K562 (cell line): ENCODE measurements at regions not wholly inside any gene's neighbourhood (a gene's known extent, or its start where the extent isn't known, plus 50 kb on each side); places are given as distances from the start of the nearest gene placed in this dataset.

ENCODE experiments used
- CHD2 ChIP-seq: IDR thresholded peaks from 2 replicates; pipeline ENCODE4 v1.6.1; 2011; ENCODE audit warnings: low read depth, low read length
- HLTF ChIP-seq: fragments of 450-650 bp; IDR thresholded peaks from 2 replicates; pipeline ENCODE4 v1.6.1; 2016
- HNRNPH1 ChIP-seq: fragments of 200-400 bp; formaldehyde crosslinking; optimal IDR thresholded peaks from 2 replicates; pipeline ENCODE3; 2017; ENCODE audit warnings: low read depth, mild to moderate bottlenecking, low read length, moderate library complexity
- LEF1 ChIP-seq: fragments of 450-650 bp; IDR thresholded peaks from 2 replicates; pipeline ENCODE4 v1.6.1; 2016; ENCODE audit warnings: mild to moderate bottlenecking
- MAFK ChIP-seq: IDR thresholded peaks from 2 replicates; pipeline ENCODE4 v1.6.1; 2011; ENCODE audit warnings: low read length, improper control_type of control experiment
- MAZ ChIP-seq, 2 experiments: fragments of 450-650 bp in 1 of 2; sonication (generic) in 1 of 2; formaldehyde crosslinking; IDR thresholded peaks in 1 of 2; conservative IDR thresholded peaks in 1 of 2; 2 replicates each; pipeline versions ENCODE4 v1.4.0 to v1.5.0; 2020; ENCODE audit warnings: mild to moderate bottlenecking in 1 of 2, missing genetic modification reagents in 1 of 2
- NFATC3 ChIP-seq: fragments of 450-650 bp; IDR thresholded peaks from 2 replicates; pipeline ENCODE4 v1.6.1; 2017; ENCODE audit warnings: mild to moderate bottlenecking
- RAD51 ChIP-seq: fragments of 450-650 bp; IDR thresholded peaks from 2 replicates; pipeline ENCODE4 v1.7.1; 2016; ENCODE audit warnings: low read depth, mild to moderate bottlenecking, borderline replicate concordance
- SIN3B ChIP-seq: fragments of 450-650 bp; IDR thresholded peaks from 2 replicates; pipeline ENCODE4 v1.6.1; 2017; ENCODE audit warnings: low read depth, mild to moderate bottlenecking, moderate library complexity
- SRF ChIP-seq, 2 experiments: fragments of 250-450, 450-650 bp in 1 of 2; sonication (Bioruptor Pico) in 1 of 2; sonication (generic) in 1 of 2; formaldehyde crosslinking; IDR thresholded peaks; 2 replicates each; pipeline versions ENCODE4 v1.5.0 to v1.5.1; 2020 to 2022; ENCODE audit warnings: mild to moderate bottlenecking in 1 of 2, missing genetic modification reagents in 1 of 2
- SUPT5H ChIP-seq: fragments of 450-650 bp; IDR thresholded peaks from 2 replicates; pipeline ENCODE4 v1.6.1; 2016
- ZC3H11A ChIP-seq: IDR thresholded peaks from 2 replicates; pipeline ENCODE4 v1.6.1; 2012; ENCODE audit warnings: low read depth, low read length, improper control_type of control experiment
- ZNF75A ChIP-seq: fragments of 450-650 bp; formaldehyde crosslinking; IDR thresholded peaks from 2 replicates; pipeline ENCODE4 v1.4.0; 2020; ENCODE audit warnings: mild to moderate bottlenecking
- TF ChIP-seq, protein P1 (sequence below): IDR thresholded peaks from 3 replicates; pipeline ENCODE4 v1.6.1; 2011; ENCODE audit warnings: borderline replicate concordance, mild to moderate bottlenecking, moderate library complexity; ENCODE audit not compliant: insufficient read length; ENCODE audit errors: extremely low read depth

DNA sequence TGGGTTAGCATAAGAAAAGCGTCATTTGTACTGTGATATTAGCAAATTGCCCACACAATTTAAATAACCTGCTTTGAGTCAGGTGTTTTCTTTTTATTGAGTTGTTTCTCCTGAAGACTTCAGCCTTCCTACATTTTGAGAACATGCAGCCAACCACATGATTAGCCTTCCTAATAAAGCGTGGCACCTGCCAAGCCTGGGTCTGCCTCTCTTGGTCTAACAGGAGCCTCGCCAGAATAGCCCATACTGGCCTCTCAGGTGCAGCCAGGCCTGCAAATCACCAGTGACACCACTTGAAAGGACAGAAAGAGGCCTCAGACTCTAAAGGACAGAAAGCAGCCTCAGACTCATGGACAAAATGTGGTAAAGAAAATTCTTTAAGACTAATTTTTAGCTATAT, 653.8 kb downstream of the BCL11A start (continued):
- no peak for TF ChIP-seq MAFK
- no peak for TF ChIP-seq NFATC3
- TF ChIP-seq SUPT5H: no peak
- no peak for TF ChIP-seq RAD51
- TF ChIP-seq SRF (CRISPR knock-in tag; IDR thresholded peaks at IDR 0.05): no peak
- TF ChIP-seq SIN3B: no peak
- no peak for TF ChIP-seq HNRNPH1
- TF ChIP-seq, protein P1, sequence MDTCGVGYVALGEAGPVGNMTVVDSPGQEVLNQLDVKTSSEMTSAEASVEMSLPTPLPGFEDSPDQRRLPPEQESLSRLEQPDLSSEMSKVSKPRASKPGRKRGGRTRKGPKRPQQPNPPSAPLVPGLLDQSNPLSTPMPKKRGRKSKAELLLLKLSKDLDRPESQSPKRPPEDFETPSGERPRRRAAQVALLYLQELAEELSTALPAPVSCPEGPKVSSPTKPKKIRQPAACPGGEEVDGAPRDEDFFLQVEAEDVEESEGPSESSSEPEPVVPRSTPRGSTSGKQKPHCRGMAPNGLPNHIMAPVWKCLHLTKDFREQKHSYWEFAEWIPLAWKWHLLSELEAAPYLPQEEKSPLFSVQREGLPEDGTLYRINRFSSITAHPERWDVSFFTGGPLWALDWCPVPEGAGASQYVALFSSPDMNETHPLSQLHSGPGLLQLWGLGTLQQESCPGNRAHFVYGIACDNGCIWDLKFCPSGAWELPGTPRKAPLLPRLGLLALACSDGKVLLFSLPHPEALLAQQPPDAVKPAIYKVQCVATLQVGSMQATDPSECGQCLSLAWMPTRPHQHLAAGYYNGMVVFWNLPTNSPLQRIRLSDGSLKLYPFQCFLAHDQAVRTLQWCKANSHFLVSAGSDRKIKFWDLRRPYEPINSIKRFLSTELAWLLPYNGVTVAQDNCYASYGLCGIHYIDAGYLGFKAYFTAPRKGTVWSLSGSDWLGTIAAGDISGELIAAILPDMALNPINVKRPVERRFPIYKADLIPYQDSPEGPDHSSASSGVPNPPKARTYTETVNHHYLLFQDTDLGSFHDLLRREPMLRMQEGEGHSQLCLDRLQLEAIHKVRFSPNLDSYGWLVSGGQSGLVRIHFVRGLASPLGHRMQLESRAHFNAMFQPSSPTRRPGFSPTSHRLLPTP: no peak
- no peak for TF ChIP-seq CHD2
- TF ChIP-seq LEF1: no peak
- no peak for TF ChIP-seq ZC3H11A
- no peak for TF ChIP-seq ZNF75A (CRISPR knock-in tag)
- TF ChIP-seq HLTF: no peak
- TF ChIP-seq MAZ (CRISPR knock-in tag; conservative IDR thresholded peaks at IDR 0.05 in 1 of 2, IDR thresholded peaks at IDR 0.05 in 1 of 2): no peak
